H1 (cell line): ENCODE measurements at regions not wholly inside any gene's neighbourhood (a gene's known extent, or its start where the extent isn't known, plus 50 kb on each side); places are given as distances from the start of the nearest gene placed in this dataset.

Source experiments
- BACH1 ChIP-seq: IDR thresholded peaks from 2 replicates; pipeline ENCODE4 v1.6.1; 2012; ENCODE audit warnings: low read length, improper control_type of control experiment
- FOSL1 ChIP-seq: IDR thresholded peaks from 2 replicates; pipeline ENCODE4 v1.6.1; 2011; ENCODE audit warnings: mild to moderate bottlenecking, low read depth, low read length, moderate library complexity; ENCODE audit not compliant: insufficient read depth
- GABPA ChIP-seq: IDR thresholded peaks from 2 replicates; pipeline ENCODE4 v1.6.1; 2011; ENCODE audit warnings: mild to moderate bottlenecking, low read length, moderate library complexity, borderline replicate concordance; ENCODE audit not compliant: insufficient read depth
- JUN ChIP-seq: IDR thresholded peaks from 2 replicates; pipeline ENCODE4 v1.6.1; 2011; ENCODE audit warnings: low read depth, mild to moderate bottlenecking, improper control_type of control experiment, low read length
- KDM4A ChIP-seq: IDR thresholded peaks from one replicate; pipeline ENCODE4 v1.7.1; 2012; ENCODE audit warnings: low read depth, mild to moderate bottlenecking, moderate library complexity, low read length, inconsistent platforms; ENCODE audit not compliant: severe bottlenecking
- KDM5A ChIP-seq: fragments of 200-600 bp; IDR thresholded peaks from 2 replicates; pipeline ENCODE4 v1.7.1; 2012; ENCODE audit warnings: mild to moderate bottlenecking, low read length, inconsistent platforms, mixed read lengths
- MAFK ChIP-seq: IDR thresholded peaks from 2 replicates; pipeline ENCODE4 v1.6.1; 2012; ENCODE audit warnings: low read depth, mild to moderate bottlenecking, improper control_type of control experiment, low read length
- PHF8 ChIP-seq: fragments of 200-600 bp; sonication (generic); conservative IDR thresholded peaks from 2 replicates; pipeline ENCODE4 v1.7.1; 2012; ENCODE audit warnings: low read depth, mild to moderate bottlenecking, inconsistent platforms, low read length, moderate library complexity
- TF ChIP-seq, protein P1 (sequence below): fragments of 300-600 bp; sonication (generic); IDR thresholded peaks from 2 replicates; pipeline ENCODE4 v1.7.1; 2012; ENCODE audit warnings: low read length, moderate library complexity, mild to moderate bottlenecking, inconsistent platforms; ENCODE audit not compliant: insufficient replicate concordance
- TF ChIP-seq, protein P2 (sequence below): IDR thresholded peaks from 2 replicates; pipeline ENCODE4 v1.6.1; 2012; ENCODE audit warnings: low read length, inconsistent platforms

DNA sequence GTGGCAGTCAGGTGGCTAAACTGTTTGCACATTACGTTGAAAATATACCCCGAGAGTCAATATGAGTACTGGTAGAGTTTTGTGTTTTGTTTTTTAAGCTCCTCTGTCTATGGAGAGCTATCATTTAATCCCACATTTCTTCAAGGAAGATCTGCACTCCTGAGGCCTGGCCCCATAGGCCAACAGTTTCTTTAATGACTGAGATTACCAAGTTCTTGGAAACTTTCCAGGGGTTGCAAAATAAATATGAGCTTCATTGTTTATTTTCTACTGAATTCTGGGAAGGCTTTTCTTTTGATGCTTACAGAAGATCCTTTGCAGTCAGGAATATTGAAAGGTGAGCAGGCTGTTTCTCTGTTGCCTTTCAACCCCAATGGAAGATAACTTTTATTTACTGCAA is 452.0 kb downstream of the JRKL start (continued):
- TF ChIP-seq, protein P1, sequence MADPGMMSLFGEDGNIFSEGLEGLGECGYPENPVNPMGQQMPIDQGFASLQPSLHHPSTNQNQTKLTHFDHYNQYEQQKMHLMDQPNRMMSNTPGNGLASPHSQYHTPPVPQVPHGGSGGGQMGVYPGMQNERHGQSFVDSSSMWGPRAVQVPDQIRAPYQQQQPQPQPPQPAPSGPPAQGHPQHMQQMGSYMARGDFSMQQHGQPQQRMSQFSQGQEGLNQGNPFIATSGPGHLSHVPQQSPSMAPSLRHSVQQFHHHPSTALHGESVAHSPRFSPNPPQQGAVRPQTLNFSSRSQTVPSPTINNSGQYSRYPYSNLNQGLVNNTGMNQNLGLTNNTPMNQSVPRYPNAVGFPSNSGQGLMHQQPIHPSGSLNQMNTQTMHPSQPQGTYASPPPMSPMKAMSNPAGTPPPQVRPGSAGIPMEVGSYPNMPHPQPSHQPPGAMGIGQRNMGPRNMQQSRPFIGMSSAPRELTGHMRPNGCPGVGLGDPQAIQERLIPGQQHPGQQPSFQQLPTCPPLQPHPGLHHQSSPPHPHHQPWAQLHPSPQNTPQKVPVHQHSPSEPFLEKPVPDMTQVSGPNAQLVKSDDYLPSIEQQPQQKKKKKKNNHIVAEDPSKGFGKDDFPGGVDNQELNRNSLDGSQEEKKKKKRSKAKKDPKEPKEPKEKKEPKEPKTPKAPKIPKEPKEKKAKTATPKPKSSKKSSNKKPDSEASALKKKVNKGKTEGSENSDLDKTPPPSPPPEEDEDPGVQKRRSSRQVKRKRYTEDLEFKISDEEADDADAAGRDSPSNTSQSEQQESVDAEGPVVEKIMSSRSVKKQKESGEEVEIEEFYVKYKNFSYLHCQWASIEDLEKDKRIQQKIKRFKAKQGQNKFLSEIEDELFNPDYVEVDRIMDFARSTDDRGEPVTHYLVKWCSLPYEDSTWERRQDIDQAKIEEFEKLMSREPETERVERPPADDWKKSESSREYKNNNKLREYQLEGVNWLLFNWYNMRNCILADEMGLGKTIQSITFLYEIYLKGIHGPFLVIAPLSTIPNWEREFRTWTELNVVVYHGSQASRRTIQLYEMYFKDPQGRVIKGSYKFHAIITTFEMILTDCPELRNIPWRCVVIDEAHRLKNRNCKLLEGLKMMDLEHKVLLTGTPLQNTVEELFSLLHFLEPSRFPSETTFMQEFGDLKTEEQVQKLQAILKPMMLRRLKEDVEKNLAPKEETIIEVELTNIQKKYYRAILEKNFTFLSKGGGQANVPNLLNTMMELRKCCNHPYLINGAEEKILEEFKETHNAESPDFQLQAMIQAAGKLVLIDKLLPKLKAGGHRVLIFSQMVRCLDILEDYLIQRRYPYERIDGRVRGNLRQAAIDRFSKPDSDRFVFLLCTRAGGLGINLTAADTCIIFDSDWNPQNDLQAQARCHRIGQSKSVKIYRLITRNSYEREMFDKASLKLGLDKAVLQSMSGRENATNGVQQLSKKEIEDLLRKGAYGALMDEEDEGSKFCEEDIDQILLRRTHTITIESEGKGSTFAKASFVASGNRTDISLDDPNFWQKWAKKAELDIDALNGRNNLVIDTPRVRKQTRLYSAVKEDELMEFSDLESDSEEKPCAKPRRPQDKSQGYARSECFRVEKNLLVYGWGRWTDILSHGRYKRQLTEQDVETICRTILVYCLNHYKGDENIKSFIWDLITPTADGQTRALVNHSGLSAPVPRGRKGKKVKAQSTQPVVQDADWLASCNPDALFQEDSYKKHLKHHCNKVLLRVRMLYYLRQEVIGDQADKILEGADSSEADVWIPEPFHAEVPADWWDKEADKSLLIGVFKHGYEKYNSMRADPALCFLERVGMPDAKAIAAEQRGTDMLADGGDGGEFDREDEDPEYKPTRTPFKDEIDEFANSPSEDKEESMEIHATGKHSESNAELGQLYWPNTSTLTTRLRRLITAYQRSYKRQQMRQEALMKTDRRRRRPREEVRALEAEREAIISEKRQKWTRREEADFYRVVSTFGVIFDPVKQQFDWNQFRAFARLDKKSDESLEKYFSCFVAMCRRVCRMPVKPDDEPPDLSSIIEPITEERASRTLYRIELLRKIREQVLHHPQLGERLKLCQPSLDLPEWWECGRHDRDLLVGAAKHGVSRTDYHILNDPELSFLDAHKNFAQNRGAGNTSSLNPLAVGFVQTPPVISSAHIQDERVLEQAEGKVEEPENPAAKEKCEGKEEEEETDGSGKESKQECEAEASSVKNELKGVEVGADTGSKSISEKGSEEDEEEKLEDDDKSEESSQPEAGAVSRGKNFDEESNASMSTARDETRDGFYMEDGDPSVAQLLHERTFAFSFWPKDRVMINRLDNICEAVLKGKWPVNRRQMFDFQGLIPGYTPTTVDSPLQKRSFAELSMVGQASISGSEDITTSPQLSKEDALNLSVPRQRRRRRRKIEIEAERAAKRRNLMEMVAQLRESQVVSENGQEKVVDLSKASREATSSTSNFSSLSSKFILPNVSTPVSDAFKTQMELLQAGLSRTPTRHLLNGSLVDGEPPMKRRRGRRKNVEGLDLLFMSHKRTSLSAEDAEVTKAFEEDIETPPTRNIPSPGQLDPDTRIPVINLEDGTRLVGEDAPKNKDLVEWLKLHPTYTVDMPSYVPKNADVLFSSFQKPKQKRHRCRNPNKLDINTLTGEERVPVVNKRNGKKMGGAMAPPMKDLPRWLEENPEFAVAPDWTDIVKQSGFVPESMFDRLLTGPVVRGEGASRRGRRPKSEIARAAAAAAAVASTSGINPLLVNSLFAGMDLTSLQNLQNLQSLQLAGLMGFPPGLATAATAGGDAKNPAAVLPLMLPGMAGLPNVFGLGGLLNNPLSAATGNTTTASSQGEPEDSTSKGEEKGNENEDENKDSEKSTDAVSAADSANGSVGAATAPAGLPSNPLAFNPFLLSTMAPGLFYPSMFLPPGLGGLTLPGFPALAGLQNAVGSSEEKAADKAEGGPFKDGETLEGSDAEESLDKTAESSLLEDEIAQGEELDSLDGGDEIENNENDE: no peak
- TF ChIP-seq JUN (no peak), FOSL1 (no peak), KDM5A (no peak), MAFK (no peak), PHF8 (no peak), KDM4A (no peak), GABPA (no peak), BACH1 (no peak)
- TF ChIP-seq, protein P2, sequence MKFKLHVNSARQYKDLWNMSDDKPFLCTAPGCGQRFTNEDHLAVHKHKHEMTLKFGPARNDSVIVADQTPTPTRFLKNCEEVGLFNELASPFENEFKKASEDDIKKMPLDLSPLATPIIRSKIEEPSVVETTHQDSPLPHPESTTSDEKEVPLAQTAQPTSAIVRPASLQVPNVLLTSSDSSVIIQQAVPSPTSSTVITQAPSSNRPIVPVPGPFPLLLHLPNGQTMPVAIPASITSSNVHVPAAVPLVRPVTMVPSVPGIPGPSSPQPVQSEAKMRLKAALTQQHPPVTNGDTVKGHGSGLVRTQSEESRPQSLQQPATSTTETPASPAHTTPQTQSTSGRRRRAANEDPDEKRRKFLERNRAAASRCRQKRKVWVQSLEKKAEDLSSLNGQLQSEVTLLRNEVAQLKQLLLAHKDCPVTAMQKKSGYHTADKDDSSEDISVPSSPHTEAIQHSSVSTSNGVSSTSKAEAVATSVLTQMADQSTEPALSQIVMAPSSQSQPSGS: no peak
